ENCODE measurements at regions not wholly inside any gene's neighbourhood (a gene's known extent, or its start where the extent isn't known, plus 50 kb on each side); places are given as distances from the start of the nearest gene placed in this dataset.

GRCh38 chr6:128827675-128828464 is 55.1 kb upstream of the LAMA2 start:
- DNase-seq, result no peak

- no peak for DNase-seq
These were observed 56.3 kb upstream of the LAMA2 start for GRCh38 chr6:128826606-128827005.

- DNase-seq, result no peak
These were observed 60.7 kb upstream of the LAMA2 start for GRCh38 chr6:128822271-128822670.

DNA sequence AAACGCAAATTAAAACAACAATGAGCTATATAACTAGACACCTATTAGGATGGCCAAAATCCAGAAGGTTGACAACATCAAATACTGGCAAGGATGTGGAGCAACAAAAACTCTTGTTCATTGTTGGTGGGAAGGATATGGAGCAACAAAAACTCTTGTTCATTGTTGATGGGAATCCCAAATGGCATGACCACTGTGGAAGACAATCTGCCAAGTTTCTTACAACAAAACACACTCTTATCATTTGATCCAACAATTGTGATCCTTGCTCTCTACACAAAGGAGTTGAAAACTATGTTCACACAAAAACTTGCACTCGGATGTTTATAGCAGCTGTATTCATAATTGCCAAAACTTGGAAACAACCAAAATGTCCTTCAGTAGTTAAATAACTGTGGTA is 61.8 kb upstream of the LAMA2 start:
- no peak for DNase-seq

- DNase-seq, result no peak
These were observed 74.1 kb upstream of the LAMA2 start for GRCh38 chr6:128808856-128809255.

- peak in 2 of 4 experiments; percentile 1 to 5 for DNase-seq
These were observed 75.4 kb upstream of the LAMA2 start for GRCh38 chr6:128807577-128807976.

DNA sequence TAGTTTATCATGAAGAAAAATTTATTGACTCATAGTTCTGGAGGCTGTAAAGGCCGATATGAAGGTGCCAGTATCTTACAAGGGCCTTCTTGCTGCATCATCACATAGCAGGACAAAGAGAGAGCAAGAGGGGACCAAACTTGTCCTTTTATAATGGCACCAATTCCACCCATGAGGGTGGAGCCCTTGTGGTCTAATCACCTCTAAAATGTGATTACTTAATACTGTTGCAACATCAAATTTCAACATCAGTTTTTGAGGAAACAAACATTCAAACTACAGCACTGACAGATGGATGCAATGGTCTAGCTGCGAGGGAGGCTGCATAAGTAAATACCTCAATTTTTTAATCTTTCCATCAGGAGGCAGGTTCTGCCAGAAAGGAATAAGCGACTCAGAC is 76.7 kb upstream of the LAMA2 start:
- DNase-seq, result peak in 3 of 4 experiments; percentile 1 to 23 (median 9)

DNA sequence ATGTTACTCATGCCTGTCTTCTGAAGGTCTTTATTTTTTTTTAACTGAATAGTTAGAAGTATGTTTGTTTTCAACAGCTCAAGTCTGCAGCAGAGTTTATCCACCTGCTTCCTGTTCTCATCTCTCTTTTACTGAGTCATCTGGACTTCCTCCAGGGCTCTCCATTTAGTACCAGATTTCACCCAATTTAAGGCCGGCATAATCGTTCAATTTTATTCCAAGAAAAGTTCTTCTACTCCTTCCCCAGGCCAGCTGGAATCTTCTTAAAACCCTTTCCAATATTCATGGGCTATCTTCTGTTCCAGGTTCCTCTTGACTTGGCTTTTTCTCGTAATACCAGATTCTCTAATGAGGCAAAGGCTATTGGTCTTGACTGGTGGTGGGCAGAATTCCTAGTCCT is 79.0 kb upstream of the LAMA2 start:
- no peak for DNase-seq

- no peak for DNase-seq
These were observed 81.3 kb upstream of the LAMA2 start for GRCh38 chr6:128801621-128802020.

DNA sequence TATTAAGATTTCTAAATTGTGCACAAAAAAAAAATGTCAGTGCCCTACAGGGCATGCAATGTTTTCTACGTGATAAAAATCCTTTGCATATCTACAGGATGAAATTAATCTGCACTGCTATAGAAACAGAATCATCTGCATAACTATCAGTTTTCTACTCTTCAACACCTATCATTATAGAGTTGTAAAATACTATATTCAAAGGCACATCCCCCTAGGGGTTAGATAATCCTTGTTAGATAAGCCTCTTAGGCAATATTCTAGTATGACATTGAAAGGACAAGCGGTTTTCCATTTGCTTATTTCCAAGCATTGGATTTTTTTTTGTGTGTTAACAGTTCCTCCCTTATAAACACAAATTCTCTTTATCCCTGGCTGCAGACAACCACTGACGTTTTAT is 98.7 kb upstream of the LAMA2 start:
- no peak for DNase-seq

DNA sequence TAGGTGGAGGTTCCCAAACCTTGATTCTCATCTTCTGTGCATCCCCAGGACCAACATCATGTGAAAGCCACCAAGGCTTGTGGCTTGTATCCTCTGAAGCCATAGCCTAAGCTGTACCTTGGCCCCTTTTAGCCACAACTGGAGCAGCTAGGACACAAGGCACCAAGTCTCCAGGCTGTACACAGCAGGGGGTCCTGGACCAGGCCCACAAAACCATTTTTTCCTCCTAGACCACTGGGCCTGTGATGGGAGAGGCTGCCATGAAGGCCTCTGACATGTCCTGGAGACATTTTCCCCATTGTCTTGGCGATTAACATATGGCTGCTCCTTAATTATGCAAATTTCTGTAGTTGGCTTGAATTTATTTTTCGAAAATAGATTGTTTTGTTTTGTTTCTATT is 114.8 kb upstream of the LAMA2 start:
- DNase-seq, result no peak

- no peak for DNase-seq
These were observed 115.2 kb upstream of the LAMA2 start for GRCh38 chr6:128767705-128768104.

GRCh38 chr6:128767150-128767549 is 115.8 kb upstream of the LAMA2 start:
- no peak for DNase-seq

DNA sequence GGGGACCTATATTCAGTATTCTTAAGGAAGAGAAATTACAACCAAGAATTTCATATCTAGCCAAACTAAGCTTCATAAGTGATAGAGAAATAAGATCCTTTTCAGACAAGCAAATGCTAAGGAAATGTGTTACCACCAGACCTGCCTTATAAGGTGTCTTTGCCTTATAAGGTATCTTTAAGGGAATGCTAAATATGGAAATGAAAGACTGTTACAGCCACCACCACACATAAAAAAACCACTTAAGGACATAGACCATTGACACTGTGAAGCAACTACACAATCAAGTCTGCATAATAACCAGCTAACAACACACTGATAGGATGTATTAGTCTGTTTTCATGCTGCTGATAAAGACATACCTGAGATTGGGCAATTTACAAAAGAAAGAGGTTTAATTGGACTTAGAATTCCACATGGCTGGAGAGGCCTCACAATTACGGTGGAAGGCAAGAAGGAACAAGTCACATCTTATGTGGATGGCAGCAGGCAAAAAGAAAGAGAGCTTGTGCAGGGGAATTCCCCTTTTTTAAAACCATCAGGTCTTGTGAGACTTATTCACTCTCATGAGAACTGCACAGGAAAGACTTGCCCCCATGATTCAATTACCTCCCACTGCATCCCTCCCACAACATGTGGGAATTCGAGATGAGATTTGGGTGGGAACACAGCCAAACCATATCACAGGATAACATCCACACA is 119.2 kb upstream of the LAMA2 start:
- DNase-seq, result peak in 1 of 4 experiments; percentile 0

DNA sequence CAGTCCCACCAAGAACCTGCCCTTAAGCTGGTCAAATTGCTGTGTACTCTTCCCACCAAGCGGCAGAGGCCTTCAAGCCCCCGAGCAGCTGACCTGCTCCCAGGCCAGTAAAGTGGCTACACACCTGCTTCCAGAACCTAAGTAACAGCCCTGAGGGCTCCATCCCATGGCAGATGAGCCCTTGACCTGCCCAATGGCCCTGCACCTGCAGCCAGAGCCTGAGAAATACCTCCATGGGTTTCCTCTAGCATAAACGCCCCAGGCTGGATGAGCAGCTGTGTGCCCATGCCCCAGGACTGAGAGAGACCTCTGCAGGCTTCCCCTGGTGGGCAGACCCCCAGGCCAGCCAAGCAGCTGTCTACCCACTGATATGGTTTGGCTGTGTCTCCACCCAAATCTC is 123.0 kb upstream of the LAMA2 start:
- DNase-seq, result no peak

GRCh38 chr6:128759447-128759846 is 123.5 kb upstream of the LAMA2 start:
- DNase-seq, result no peak

DNA sequence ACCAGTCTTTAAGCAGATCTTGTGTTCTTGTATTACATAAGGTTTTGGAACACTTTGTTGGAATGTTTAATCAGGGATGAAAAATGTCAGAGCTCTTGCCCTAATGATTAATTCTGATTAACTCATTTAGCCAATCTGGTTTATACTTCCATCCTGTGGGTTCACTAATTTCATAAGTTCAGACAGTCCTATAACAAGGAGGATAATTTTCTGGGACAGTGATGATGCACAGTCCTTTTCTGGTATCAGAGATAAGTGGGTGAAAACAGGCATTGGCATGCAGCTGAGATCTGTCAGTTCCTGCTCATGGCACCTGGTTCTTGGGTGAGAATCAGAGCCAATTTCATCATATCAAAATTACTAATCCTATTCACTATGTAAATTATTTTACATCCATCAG is 125.0 kb upstream of the LAMA2 start:
- DNase-seq, result no peak

DNA sequence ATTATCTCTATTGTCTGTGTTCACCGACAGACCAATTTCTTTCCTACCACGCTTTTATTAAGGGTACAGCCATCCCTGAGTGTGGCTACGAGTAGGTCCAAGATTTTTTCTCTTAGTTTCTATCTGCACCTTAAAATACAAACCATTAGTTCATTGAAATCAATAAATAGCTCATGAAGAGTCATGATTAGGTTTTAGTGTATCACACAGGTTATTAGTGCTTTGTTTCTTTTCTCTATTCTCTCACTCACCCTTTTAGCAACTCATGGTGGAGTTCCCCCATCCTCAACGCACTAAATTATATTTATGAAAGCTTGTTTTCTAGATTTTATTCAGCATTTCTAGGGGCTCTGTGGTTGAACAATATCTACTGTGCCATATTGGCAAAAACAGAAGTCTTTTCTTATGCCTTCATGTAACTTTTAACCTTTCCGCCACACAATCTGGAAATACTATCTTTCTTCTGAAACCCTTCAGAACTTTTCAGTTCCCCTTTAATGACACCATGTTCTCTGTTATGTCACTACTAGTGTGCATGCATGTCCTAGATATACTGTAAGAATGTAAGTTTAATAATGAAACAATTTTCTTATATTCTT is 128.2 kb upstream of the LAMA2 start:
- no peak for DNase-seq

DNA sequence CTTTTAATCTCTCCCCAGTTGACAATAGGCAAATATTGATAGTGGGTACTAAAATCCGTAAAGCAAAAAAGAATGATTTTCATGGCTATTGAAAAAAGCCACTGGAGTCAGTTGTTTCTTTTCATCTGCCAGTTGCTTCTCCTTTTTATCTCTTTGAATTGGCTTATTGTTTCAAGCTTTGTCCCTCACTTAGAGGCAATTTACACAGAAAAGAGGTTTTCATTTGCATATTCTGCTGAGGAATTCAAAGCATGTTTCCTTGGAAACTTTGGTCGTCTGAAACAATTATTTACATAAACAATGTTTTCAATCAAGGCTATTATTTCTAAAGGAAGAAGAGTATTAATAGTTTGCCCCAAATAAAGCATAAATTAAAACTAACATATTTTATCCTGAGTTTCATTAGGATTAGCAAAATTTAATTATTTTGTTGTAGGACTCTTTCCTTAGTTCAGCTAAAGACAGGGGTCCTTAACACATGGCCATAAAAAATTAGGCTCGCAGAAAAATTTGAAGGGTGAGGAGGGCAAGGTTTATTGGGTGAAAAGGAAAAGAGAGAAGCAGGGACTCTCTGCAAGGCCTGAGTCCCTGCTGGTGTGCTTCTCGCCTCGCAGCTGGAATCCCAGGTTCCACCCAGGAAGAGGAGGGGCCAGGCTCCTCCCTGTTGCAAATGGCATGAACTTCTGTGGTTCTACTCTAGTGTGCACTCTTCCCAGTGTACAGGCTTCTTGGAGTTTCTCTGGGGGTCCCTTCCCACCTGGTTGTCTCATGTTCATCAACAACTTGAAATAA is 138.8 kb upstream of the LAMA2 start:
- no peak for DNase-seq

- DNase-seq, result no peak
These were observed 140.0 kb upstream of the LAMA2 start for GRCh38 chr6:128742900-128743299.

GRCh38 chr6:128740951-128741350 is 142.0 kb upstream of the LAMA2 start:
- DNase-seq, result no peak

DNA sequence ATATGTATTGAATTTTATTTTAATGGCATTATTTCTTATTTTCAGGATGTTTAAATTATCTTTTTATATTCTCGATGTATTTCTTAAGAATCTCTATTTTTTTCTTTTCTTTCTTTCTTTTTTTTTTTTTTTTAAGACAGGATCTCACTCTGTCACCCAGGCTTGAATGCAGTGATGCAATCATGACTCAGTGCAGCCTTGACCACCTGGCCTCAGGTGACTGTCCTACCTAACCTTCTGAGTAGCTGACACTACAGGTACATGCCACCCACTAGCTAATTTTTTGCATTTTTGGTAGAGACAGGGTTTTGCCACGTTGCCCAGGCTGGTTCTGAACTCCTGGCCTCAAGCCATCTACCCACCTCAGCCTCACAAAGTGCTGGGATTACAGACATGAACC is 143.8 kb upstream of the LAMA2 start:
- DNase-seq, result no peak

DNA sequence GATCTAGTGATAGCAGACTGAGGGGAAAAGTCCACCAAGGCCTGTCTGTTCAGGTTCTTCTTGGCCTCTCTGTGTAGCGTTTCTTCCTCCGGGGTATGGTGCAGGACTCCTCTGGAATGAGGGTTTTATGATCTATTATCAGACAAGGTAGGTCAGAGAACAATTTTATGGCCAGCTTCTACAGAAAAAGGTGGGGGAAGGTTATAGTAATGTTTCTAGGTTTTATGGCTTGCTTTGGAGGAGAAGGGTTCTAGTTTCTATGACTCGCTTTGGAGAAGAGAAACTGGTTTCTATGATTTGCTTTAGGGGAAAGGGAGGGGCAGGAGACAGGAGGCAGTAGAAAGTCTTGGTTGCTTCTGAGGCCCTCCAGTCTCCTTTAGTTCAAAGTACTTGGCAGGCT is 144.8 kb upstream of the LAMA2 start:
- DNase-seq, result no peak
